ENCODE measurements at regions not wholly inside any gene's neighbourhood (a gene's known extent, or its start where the extent isn't known, plus 50 kb on each side); places are given as distances from the start of the nearest gene placed in this dataset.
A peak's percentile ranks its signal among the peaks of the same experiment; 100 is the strongest.

DNA sequence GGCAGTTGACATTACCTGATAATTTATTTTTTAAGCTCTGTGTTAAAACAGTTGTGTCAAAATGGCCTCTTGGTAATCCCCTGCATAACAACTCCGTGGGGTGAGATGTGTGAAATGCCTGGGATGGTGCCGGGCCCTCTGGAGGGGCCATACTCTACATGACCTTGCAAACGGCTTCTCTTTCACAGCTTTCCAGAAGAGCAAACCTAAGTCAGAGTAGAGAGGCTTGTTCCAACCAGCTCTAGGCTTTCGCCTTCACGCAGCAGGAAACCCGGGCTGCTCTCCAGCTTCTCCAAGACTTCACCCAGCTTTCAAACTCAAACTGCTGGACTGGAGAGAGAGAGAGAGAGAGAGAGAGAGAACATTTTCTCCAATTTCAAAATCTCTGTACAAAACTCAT lies 120.1 kb downstream of the SNX18 start:
- FAIRE-seq: no peak

DNA sequence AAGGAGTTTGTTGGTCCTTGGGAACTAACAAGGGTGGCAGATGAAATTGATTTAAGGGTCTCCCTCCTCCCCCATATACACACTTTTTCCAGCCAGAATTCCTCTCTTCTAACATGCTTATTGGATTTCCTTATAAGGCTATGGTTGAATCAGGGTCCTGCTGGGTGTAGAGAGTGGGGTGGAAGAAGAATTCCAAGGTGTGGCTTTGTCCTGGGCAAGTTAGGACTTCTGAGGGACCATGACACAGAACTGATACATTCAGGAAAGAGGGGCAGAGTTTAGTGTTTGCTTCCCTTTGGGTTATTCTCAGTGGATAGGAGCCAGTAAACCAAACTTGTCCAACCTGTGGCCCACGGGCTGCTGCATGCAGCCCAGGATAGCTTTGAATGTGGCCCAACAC lies 116.5 kb downstream of the SNX18 start:
- FAIRE-seq: no peak

DNA sequence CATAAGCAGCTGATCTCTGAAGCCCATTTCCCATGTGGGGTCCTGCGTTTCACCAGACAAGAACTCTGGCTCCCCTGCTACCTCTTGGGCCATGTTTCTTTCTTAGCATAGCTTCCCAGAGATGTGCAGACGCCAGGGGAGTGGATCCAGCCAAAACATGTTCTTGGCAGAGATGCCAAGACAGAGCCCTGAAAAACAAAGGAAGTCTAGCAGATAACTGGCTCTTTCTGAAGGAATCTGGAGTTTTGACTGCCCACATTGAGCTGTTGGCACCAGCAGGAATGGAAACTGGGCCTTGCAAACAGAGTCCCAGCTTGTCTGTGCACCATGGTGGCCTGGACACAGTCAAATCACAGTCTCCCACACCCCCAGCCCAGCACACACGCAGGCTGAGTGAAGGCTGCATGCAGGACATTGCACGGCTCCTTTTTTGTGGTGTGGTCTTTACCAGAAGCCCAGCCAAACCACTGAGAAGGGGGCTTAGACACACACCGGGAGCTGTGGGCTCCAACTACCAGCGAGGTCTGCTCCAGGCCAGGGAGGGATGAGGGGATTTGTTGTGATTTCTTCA lies 114.7 kb downstream of the SNX18 start:
- FAIRE-seq: no peak

GRCh38 chr5:54630738-54631359 lies 113.3 kb downstream of the SNX18 start:
- no peak for FAIRE-seq

DNA sequence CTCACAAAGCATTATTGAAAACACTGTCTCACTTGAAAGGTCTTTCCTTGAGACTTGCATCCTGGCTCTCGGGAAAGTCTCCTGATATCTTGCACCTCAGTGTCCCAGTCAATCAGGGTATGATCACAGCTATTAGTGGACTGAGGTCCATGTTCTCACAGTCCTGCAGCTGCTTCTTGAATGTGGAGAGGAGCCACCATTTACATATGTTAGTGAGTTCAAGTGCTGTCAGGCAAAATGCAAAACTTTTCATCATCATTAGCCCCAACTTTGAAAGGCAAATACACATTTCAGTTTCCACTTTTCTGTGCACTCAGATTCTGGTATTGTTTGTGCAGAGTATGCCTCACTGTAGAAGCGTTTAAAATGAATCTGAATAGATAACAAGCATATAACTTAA lies 111.6 kb downstream of the SNX18 start:
- no peak for FAIRE-seq

DNA sequence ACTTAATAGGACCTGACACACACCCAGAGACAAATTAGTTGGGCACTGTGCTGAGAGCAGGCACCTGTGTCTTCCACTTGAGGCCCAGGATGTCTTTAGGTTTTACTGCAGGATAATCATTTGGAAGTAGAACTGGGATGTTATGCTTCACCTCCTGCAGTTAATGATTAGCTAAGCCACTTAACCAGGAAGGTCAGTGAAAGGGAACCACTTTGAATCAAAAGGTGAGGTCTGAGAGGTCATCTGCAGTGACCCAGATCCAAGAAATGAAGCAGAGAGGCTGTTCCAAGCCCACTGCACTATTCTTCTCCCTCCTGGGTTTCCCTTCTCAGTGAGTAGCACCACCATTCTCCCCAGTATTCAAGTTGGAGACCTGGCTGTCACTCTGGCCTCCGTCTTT lies 110.5 kb downstream of the SNX18 start:
- FAIRE-seq: no peak

DNA sequence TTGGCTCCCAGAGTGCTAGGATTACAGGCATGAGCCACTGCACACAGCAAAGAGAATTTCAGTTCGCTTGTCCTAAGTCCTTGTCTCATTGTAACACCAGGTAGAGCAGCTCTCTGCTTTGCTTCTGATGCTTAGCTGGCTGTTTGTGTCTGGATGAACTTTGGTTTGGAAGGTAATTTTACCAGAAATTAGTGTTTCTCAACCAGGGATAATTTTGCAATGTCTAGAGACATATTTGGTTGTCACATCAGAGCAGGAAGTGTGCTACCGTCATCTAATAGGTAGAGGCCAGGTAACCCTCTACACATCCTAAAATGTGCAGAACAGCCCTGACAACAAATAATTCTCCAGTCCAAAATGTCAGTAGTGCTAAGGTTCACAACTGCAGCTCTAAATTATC lies 108.8 kb downstream of the SNX18 start:
- no peak for FAIRE-seq

DNA sequence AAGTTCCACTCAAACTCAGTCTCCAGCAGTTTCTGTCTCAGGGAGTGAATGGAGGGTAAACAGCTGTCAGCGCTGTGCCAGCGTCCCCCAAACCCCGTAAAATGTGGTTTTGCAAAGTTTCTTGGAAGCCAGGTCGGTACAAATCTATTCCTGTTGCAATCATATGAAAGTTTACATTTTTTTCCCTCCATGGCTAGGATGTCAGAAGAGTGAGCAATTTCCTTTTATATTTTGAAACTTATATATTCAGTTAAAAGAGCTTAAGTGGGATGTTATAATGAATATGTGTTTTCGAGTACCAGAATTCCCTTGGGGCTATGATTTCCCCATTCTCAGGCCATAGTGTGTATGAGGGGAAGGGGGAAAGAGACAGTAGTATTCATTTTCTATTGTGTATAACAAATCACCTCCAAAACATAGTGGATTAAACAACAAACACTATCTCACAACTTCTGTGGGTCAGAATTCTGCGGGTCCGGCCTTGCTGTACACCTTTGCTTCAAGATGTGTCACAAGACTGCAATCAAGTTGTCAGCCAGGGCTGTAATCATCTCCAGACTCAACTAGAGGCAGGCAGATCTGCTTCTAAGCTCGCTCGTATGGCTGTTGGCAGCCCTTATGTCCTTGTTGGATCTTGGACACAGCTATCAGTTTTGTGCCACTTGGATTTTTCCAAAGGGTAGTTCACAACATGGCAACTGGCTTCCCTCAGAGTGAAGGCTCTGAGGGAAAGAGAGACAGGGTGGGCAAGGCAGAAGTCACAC lies 107.4 kb downstream of the SNX18 start:
- no peak for FAIRE-seq

DNA sequence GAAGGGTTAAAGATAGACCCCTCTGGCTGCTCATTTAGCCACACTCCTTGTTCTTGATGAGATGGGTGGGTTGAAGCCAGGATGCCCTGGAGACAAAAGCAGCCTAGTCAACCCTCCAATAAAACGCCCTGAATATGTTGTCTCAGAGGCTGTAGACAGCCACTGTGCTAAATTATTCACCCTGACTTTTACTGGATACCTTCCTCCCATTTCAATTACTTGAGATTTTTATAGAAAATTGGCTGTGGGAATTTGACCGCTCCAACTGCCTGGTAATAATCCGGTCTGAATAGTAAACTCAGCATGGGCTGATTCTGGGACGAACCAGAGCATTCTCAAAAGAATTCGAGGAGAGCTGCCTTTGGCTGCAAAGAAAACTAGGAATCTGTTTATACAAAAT lies 104.2 kb downstream of the SNX18 start:
- no peak for FAIRE-seq

DNA sequence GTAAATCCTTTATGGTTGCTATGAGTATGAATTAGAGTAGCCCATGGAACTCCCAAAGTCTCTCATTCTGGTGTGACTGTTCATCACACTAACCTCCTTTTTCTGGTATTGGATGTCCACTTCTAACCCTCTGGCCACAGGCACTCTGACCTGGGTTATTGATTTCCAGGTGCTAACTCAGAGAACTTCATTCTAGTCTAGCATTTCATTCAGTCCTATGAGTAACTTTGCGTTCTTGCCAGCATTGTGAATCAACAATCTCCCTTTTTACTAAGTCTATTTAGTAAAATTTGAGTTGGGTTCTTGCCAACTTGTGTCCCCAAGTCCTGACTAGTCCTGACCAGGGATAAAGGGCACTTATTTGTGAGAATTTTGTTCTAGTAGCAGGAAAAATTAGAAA lies 103.5 kb downstream of the SNX18 start:
- no peak for FAIRE-seq

DNA sequence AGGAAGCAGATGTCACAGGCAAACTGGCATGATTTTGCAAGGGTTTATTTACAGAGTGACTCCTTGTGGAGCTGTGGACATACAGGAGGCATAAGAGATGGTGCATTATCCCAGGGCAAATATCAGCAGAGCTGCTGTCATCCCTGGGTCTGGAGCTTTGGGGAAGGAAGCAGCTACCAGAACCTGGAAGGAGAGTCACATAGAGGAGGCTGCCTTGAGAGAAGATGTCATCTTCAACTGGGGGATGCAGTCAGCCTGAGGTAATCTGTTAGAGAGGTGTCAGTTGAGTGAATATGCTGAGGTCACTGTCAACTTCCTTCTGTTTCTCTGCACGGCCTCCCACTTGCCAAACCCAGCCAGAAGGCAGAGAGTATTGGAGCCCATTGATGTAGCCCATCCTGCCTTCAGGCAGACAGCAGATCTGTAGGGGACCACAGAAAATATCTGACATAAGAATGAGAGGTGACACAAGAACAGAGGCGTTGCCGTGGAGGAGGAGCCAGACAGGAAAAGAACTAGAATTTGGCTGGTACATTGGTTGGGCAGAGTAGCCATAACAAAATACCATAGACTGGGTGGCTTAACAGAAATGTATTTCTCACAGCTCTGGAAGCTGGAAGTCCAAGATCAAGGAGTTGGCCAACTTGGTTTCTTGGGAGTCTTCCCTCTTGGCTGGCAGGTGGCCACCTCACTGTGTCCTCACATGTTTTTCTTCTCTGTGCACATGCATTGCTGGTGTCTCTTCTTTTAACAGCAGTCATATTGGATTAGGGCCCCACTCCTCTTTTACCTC lies 102.8 kb downstream of the SNX18 start:
- no peak for FAIRE-seq

- FAIRE-seq: peak; percentile 17
Measured at GRCh38 chr5:54619731-54620130, 102.2 kb downstream of the SNX18 start.

DNA sequence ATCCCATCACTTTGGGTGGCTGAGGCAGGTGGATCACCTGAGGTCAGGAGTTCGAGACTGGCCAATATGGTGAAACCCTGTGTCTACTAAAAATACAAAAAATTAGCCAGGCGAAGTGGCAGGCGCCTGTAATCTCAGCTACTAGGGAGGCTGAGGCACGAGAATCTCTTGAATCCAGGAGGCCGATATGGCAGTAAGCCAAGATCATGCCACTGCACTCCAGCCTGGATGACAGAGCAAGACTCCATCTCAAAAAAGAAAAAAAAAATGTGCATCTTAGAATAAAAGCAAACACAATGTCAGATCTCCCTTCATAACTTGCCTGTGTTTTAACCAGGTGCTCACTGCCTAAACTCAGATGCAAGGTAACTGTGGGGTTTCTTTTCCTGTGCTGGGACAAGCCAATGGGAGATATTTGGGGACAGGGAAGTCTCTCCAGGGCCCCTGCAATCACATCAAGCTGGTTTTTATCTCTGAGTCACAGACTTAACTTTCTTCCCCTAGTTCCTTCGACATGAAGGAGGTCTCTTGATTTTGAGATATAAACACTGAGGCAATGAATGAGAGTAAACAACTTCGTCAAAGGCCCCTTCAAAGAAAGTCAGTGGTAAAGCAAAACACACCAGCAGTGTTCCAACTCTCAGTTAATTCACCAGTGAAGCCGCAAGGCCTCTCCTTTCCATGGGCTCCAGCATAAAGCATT lies 99.1 kb downstream of the SNX18 start:
- FAIRE-seq: no peak

DNA sequence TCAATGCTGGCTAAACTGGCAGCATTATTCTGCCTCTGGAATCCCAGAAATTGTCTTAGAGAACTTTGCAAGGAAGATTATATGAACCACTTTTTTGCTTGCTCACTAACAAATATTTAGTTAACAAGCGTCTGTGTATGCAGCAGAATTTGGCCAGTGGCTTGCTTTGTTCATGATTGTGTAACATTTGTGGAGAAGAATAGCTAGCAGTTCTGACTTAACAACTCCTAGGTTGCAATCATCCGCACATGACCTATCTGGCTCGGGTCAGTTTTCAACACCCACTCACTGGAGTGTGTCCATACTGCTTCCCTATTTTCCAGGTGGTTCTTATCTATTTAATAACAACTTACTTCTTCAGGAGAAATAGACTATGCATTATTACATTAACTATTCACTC lies 98.5 kb downstream of the SNX18 start:
- FAIRE-seq: no peak

GRCh38 chr5:54615381-54615780 lies 97.8 kb downstream of the SNX18 start:
- FAIRE-seq: no peak

DNA sequence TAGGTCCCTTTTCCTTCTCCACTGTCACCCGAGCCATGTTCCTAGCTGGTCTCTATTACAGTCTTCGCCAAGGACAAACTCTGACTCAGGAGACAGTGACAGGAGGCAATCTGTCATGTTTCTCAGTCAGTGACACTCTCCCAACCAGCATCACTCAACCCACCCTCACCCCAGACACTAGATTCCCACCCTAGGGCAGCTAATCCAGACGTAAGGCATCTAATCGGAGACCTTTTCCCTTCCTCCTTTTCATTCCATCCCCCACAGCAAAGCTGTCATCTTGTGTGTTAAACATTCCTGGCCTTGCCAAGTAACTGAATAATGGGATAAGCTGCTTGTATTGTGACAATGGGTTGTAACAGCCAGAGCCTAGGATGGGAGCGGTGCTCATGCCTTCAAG lies 95.2 kb downstream of the SNX18 start:
- FAIRE-seq: no peak

- FAIRE-seq: no peak
Measured at GRCh38 chr5:54611290-54611951, 93.9 kb downstream of the SNX18 start.

- no peak for FAIRE-seq
Measured at GRCh38 chr5:54610197-54610944, 92.8 kb downstream of the SNX18 start.

DNA sequence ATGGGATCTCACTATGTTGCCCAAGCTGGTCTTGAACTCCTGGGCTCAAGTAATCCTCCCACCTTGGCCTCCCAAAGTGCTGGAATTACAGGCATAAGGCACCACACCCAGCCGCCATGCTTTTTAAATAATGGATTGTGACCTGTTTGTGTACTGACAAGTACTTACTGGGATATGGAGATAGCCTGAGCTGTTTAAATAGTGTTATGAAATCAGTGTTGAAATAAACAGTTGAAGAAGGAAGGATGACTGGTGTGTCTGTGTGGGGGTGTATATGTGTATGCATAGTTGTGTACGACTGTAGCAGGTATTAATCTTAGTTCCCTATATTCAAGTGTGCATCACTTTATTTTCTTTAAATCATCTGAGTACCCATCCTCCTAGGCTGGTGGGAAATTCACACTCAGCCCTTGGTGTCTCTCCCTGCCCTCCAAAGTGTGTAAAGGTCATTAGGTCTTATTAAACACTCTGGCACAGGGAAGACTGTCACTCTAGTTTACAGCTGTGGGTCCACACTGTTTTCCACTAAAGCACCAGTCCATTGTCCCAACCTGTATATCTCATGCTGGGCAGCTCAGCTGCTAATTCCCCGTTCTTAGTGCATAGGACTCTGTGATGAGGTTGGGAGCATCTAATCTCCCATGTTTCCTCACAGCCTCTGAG lies 91.0 kb downstream of the SNX18 start:
- FAIRE-seq: no peak

DNA sequence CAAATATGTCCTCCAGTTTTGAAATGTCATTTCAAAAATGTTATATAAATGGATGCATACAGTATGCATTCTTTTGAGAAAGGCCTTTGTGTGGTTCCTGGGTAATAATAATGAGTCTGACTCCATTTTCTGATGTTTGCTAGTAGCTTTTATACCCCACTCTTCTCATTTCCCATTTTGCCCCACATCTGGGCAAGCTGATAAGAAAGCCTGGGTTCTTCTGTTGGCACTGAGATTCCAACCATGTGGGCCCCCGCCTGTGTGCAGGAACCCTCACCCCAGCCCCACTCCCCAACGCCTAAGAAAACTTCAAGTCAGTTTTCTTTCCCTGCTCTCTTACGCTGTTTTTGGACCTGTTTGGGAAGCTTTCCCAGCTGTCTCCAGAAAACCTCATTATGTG lies 89.4 kb downstream of the SNX18 start:
- FAIRE-seq: no peak

DNA sequence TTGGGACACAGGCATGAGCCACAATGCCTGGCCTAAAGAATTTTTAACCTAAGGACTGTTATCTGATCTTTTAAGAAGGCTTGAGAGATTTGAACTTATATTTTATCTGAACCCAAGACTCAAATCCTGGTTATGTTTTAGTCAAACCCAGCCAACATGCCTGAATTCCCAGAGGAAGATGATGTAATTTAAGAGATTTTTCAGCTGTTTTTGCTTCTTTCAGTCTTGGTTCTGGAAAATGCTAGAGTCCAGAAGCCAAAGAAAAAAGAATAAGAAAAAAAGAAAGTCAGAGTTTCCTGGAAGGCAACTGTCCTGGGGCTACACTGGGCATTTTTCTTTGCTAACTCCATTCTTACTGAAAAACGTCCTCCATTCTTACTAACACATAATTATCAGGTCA lies 85.8 kb downstream of the SNX18 start:
- FAIRE-seq: no peak

Data from islet of Langerhans (tissue), 1 donor.